ENCODE measurements at regions not wholly inside any gene's neighbourhood (a gene's known extent, or its start where the extent isn't known, plus 50 kb on each side); places are given as distances from the start of the nearest gene placed in this dataset.

DNA sequence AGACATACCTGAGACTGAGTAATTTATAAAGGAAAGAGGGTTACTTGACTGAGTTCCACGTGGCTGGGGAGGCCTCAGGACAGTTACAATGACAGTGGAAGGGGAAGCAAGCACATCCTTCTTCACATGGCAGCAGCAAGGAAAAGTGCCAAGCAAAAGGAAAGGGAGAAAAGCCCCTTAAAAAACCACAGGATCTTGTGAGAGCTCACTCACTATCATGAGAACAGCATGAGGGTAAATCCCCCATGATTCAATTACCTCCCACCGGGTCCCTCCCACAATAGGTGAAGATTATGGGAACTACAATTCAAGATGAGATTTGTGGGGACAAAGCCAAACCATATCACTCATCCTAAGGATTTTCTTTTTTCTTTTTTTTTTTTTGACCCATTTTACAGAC, 177.8 kb upstream of the EEA1 start:
- no peak for DNase-seq

DNA sequence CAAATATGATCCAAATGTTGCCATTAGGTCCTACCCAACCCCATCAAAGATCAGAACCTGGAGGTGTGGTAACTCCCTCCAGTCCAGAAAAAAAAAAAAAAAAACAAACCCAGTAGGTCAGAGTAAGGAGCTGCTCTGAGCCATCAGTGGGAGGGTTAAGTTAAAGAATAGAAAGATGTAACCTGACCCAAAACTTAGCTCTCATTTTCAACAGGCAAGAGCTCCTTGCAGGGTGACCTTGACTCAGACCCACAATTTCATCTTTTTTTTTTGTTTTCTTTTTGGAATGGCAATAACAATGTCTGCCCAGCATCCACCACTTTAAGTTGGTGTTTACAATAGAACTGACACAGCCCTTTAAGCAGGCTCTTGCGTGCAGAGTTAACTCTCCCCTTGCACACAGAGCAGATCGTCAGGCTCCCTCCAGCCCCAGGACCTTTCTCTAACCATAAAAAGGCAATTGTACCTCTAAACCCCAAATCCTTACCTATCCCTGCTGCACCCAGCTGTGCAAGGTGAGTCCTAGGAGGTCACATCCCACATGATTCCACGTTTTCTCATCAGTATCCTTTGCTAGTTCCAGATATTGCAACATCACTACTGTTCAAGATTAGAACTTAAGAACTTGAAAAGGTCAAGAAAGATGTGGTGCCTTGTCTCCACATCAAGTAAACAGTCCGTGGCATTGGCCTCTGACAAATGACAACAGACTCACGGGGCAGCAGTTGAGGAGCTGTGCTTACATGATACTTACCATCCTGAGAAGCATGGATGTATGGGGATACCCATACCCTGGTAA, 178.6 kb upstream of the EEA1 start:
- DNase-seq = no peak

DNA sequence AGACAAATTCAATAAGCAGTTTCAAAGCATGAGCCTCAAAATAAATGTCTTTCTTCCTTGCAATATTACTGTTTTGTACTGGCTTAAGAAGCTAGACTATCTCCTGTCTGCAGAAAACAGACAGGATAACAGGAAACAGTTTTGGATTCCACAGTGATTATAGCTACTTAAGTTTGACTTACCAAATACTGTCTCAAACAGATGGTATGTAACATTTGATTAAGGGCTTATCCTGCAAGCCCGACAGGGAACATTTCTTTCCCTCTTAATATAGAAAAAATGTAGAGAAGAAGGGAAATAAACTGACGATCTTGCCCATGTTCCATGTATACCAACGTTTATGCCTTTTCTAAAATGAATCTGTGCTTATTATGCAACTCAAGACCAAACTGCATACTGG, 179.9 kb upstream of the EEA1 start:
- DNase-seq = no peak

DNA sequence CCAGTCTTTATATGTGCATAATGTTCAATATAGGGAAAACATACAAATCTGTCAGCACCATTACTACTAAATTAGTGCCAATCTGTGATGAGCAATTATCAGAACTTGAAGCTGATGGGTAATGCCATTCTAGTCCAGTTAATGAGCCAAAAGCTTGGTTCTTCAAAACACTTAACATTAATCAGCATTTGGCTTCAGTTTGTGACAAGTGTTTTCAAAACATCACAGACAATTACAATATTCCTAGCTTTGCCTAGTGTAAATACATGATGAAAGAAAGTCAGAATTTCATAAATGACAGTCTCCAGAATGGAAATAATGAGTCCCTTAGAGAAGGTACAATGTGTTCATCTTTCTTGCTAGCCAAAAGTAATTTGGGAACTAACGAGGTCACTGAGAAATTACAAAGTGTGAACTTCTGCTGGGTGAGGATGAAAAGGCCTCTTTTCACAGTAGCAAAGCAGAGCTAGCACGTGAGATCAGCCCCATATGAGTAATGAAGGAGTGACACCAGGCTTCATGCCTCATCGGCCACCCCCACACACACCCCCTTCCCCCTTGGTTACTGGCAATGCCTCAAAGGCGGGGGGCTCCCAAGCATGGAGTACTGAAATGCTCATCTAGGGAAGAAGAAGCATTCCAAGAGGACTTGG, 180.6 kb upstream of the EEA1 start:
- no peak for DNase-seq

DNA sequence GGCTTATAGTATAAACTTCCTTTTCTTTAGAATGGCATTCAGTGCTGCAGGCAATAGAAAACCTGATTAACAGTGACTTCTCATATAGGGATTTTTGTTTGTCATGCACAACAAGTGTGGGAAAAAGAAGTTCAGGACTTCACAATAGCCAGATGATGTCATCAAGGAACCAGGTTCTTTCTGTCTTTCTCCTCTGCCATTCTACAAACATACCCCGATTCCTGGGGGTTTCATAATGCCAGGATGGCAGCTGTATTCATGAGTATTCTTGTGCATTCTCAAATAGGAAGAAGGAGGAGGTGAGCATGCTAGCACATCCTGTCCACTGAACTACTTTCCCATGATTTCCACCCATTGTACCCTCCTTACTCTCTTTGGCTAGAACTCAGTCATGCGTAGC, 182.7 kb upstream of the EEA1 start:
- no peak for DNase-seq

DNA sequence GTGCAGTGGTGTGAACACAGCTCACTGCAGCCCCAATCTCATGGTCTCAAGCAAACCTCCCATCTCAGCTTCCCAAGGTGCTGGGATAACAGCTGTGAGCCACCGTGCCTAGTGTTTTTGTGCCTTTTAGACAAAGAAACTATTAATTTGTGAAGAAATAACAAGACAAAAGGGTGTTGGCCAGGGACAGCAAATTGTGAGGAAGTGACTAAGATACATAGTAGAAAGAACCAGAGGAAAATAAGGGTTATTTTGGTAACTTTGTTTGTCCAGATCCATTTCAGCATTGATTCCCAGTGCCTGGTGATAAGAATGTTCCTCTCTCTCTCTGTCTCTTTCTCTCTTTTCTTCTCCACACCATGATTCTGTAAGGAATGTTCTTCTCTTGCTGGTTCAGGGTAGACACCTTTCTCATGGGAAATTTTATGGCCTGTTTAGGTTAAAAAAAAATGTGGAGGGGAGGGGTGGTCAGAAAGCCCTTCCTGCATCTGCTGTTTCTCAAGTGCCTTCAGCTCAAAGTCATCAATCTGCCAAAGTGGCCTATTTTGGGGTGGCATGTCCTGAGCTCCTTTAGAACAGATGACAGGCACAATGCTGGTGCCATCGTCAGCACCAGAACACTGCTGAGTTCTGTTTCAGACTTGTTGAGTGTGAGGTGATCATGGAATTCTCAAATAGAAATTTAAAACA, 184.4 kb upstream of the EEA1 start:
- no peak for DNase-seq

DNA sequence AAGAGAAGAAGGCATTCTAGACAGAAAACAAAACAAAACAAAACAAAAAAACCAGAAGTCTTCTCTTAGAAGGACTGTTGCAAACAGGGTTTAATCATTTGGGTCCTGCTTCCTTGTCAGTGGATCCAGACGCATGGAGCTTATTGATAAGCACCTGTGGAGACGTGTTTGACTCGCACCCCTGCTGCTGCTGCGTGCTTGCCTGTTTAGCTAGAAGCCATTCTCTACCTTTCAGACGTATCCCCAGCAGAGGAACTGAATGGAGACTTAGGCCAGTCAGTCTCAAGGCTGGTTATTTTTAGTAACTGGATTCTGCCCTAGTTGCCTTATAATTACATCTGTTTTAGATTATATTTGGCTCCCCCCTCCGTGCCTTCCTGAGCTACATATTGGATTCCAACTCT, 186.1 kb upstream of the EEA1 start:
- DNase-seq = no peak

DNA sequence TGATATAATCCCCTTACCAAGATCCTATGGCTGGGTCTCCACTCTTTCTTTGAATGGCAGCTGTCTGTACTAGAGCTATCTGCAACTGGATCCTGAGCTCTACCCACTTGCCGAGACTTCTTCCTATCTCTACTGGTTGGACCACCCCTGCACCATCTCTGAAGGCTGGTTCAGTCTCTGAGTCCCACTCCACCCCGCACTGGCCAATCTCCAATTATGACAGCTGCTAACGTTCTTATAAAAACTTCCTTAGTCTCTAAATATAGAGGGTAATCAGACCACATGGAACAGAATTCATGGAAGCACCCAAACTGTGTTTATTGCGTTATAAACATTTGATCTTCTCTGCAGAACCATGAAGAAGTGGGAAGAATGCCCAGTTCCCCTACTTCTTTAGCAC, 186.6 kb upstream of the EEA1 start:
- no peak for DNase-seq

DNA sequence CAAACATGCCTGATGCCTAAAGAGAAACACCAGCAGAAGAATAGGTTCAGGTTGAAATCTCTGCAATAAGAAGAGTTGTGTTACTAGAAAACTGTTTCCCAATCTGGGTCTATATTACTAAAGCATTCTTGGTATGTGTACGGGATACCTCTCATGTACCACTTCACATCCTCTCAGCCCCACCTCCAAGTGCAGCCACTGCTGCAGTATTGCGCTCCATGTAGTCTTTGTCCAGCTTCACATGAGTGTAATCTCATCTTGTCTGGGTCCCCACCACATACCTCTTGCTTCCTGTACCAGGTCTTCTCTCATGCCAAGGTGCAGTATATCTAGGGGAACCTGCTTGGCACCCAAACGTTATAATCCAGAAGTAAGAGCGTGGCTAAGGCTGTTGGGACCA, 187.5 kb upstream of the EEA1 start:
- DNase-seq = no peak

DNA sequence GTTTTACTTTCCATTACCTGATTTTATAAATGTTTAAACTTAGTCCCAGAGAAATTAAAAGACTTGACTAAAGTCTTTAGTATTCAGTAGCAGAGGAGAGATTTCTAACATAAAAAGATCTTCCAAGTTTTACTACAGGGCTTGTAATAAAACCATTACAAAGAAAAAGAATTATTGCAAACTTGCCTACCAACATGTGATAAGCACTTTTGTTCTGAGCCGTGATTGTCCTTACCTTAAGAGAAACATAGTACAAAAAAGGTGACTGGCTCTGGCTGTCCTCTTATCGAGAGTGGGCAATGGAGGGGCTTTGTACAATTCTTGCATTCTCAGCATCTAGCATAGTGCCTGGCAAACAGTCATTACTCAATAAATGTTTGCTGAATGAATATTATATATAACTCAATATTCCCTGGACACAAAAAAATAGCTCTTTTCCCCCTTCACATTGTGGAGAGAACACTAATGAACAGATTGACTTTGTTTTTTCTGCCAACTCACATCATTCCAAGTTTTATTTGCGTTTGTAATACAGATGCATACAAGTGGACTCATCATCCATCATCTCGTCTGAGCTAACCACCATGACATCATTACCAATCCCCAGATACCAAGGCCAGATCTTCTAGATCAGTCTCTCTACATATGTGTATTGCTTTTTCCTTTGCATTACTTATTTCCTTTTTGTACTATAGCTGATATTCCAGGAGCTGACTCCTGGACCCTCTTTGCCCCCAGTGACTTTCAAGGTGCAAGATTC, 192.8 kb upstream of the EEA1 start:
- DNase-seq = no peak

DNA sequence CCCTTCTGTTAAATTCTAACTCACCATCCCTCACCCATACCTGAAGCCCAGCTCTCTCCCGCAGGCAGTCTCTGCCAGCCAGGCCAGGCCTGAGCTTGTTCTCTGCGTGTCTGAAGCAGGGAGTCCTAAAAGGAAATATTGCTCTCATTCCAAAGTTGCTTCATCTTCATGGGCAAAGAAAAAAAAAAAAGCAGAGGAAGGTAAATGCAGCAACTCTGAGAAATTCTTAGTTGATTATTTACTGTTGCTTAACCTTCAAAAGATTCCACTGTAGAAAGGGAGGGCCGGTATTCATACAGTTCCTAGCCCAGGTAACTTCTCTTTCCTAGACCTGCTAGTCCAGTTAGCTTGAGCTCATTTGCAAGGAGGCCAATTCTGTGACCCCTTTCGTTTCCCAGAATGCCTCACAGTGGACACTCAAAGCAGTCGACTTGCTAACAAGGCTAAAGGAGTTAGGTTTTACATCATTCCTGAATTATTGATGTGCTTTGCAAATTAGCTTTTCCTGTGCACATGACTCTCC, 193.5 kb upstream of the EEA1 start:
- no peak for DNase-seq

DNA sequence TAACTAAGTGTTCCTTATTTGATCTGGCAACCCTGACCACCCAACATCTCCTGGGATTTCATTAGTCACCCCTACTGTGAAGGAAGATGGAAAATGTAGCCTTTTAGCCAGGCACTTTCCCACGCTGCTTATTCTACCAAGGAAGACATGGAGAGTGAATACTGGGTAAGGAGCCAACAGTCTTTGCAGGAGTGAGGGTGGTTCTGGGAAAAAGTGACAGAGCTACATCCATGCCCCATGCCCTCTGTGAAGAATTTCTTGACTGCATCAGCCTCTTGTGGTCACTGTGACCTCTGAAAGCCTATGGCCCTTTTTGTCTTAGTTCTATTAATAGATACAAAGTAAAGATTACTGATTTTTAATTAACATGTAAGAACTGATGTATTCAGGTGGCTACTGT, 196.0 kb upstream of the EEA1 start:
- no peak for DNase-seq

DNA sequence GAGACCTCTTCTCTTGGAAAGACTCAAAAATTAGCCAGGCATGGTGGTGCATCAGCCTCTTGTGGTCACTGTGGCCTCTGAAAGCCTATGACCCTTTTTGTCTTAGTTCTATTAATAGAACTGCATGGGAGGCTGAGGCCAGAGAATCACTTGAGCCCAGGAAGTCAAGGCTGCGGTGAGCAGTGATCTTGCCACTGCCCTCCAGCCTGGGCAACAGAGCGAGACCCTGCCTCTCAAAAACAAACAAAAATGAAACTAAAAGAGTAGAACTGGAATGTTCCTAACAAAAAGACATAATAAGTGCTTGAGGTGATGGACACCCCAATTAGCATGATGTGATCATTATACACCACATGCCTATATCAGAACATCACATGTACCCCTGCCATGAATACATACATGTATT, 197.0 kb upstream of the EEA1 start:
- no peak for DNase-seq

DNA sequence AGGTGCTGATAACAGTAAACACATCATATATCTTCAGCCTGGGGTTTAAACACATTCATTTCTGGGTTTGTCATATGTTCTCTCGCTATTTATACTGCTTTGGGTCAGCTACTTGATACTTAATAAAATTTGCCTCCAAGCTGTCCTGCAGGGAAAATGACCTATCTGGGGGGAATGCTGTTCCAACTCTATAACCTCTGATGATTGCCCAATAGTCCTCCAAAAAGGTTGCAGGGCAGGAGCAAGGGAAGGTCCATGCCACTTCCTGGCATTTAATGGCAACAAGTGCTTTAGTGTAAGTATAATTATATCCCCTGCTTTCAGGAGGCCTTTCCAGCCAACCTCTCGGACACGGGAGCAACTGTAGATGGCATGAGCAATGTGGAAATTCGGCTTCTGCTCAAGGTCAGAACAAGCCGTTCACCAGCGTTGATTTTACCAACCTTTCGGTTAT, 198.0 kb upstream of the EEA1 start:
- DNase-seq = no peak

DNA sequence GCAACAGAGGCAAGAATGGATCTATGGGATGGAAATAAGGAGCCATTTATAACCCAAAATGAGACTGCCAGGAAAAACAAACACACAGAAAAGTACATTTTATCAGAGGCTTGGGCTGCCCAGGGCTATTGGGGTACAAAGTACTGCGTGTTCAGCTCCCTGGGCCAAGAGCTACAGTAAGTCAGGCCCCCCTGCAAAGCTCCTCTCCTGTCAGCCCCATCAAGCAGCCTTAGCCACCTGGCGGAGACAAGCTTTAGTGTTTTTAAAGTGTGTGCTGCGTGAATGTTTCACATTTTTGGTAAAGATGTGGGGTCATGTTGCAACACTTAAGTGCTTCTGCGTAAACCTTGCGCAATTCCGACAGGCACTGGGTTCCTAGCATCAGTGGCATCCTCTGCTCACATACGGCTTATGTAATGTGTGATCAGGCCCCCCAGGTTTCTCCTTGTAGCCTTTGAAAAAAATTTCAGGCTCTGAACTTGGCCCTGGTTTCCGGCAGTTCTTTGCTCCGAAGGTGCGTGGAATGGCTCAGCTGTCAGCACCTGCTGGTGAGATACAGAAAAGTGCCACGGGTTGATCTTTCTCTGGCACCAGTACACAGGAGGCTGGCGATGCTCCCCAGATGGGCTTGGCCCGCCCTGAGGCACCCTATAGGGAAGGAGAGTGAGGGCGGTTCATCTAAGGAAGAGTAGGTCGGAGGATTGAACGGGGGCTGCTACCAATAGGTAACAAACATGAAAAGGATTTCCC, 198.7 kb upstream of the EEA1 start:
- DNase-seq = no peak

DNA sequence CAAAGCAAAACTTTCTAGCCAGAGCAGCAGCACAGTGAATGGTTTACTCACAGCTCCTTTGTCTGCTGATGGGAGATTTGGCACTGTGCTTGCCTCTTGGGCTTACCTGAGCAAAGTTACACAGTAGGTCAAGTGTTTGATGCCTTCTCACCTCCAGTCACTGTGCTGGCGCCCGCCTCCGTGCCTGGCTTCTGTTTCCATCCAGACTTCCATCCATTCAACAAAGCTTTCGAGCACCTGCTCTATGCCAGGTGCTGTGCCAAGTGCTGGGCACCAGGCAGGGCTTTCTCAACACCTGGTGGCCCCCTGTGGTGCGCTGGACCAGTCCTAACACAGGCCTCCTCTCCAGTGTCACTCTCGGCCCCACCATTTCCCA, 199.2 kb upstream of the EEA1 start:
- DNase-seq = no peak

DNA sequence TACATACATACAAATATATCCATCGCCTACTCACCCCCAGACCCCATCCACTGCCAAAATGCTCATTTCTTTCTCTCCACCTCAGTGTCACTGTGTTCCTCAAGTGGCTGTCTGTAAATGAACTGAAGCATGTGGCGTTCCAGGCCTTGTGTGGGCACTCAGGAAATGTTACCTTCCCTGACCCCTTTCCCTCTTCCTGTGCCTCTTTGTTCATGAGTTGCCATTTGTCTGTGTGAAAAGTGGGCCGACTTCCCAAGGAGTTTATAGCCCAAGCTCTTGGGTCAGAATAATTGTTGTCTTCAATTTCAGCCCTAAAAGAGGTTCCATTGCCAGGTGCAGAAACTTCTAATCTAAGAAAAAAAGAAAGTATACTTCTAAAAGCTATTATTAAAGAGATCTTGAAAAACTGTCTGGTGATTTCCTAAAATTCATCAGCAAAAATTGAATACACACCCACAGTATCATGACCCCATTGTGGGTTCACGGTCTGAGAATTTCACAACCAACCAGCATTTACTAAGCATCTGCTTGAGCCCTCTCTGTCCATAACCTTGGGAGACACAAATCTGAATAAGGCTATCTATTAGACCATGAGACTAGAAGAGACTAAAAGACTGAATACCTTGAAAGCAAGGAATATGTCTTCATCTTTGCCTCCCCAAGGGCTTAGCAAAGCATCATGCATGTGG, 201.4 kb upstream of the EEA1 start:
- no peak for DNase-seq

DNA sequence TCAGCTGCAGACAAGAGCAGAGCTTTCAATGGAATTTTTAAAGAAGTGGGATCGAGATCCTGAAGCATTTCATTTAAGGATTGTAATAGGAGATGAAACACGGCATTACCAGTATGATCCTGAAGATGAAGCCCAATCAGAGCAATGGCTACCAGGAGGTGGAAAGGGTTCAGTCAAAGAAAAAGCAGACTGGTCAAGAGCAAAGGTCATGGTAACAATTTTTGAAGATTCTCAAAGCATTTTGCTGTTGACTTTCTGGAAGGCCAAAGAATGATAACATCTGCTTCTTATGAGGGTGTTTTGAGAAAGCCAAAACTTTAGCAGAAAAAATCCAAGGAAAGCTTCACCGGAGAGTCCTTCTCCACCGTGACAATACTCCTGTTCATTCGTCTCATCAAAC, 204.3 kb upstream of the EEA1 start:
- no peak for DNase-seq

DNA sequence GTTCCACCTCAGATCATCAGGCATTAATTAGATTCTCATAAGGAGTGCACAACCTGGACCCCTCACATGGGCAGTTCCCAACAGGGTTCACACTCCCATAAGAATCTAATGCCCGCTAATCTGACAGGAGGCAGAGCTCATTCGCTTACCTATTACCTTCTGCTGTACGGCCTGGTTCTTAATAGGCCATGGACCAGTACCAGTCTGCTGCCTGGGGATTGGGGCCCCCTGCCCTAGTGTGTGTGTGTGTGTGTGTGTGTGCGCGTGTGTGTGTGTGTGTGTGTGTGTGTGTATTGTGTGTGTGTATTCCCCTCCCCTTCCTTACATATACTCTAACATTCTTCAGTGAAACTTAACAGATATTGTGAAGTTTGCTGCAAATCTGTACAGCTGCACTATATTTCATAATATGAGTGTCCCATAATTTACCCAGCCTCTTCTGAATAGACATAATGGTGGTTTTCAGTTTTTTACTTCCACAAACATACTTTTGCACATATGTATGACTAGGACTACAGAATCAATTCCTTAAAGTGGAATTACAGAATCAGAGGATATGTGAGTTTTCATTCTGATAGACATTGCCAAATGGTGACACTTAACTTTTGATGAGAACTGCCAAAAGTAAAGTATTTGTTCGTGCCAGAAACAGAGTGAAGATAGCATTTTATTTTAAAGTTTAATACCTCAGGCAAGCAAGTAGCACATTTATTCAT, 205.2 kb upstream of the EEA1 start:
- DNase-seq = no peak

DNA sequence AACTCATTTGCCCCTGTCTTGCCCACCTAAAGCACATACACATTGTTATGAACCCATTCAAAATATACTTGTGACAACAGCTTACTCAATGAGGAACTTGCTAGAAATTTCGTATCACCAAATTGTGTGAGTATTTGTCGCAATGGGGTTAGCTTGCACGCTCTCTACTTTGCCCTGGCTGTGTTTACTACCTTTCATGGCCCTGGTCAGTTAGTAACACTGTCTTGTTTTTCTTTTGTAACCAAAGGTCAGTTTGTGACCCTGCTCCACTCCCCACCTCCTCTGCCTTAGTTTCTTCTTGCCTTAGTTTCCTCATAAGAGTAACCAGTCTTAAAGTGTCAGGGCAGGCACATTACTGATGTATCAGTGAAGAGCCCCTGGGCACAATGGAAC, 205.8 kb upstream of the EEA1 start:
- DNase-seq = no peak

Measured in right kidney (tissue), 1 donor.